Stomach smooth muscle (tissue), 2 donors: ENCODE measurements at regions not wholly inside any gene's neighbourhood (a gene's known extent, or its start where the extent isn't known, plus 50 kb on each side); places are given as distances from the start of the nearest gene placed in this dataset.
"Not testable (repeated sequence)": the region's sequence is repeated elsewhere in the genome, so short reads cannot be mapped to it uniquely, and the experiment has no call there.

Experiments used
- H3K27ac ChIP-seq: one replicate; pipeline ENCODE4 v1.7.0; 2013; ENCODE audit warnings: mild to moderate bottlenecking, low read length, inconsistent platforms
- H3K27me3 ChIP-seq, 2 donors: one replicate each; pipeline ENCODE4 v1.7.0; 2013; ENCODE audit warnings: low read length in 2 of 2; ENCODE audit not compliant: insufficient read depth in 2 of 2, control insufficient read depth in 1 of 2
- H3K36me3 ChIP-seq, 2 donors: one replicate each; pipeline ENCODE4 v1.7.0; 2013; ENCODE audit warnings: low read length in 2 of 2; ENCODE audit not compliant: control insufficient read depth in 2 of 2, insufficient read depth in 2 of 2
- H3K4me1 ChIP-seq: one replicate; pipeline ENCODE4 v1.7.0; 2013; ENCODE audit warnings: low read length; ENCODE audit not compliant: control insufficient read depth, insufficient read depth
- H3K4me3 ChIP-seq, 2 donors: one replicate each; pipeline ENCODE4 v1.7.0; 2013; ENCODE audit warnings: low read length in 2 of 2
- H3K9ac ChIP-seq, 2 donors: one replicate each; pipeline ENCODE4 v1.7.0; 2013; ENCODE audit warnings: low read length in 2 of 2, mild to moderate bottlenecking in 1 of 2
- H3K9me3 ChIP-seq, 2 donors: one replicate each; pipeline ENCODE4 v1.7.0; 2013; ENCODE audit warnings: low read length in 2 of 2; ENCODE audit not compliant: control insufficient read depth in 2 of 2
- donor health status: healthy.
- donor health status: Pancreatic carcinoma.

- Histone ChIP-seq H3K4me3 (no peak overlapping the region), H3K9ac (no peak overlapping the region), H3K27ac (no peak overlapping the region), H3K36me3 (no peaks in the 10 kb centered on the region), H3K4me1 (no peaks in the 10 kb centered on the region), H3K9me3 (no peaks in the 10 kb centered on the region), H3K27me3 (no peaks in the 10 kb centered on the region)
Measured at GRCh38 chr18:75970212-75970611, 524.8 kb downstream of the ZNF516 start.

DNA sequence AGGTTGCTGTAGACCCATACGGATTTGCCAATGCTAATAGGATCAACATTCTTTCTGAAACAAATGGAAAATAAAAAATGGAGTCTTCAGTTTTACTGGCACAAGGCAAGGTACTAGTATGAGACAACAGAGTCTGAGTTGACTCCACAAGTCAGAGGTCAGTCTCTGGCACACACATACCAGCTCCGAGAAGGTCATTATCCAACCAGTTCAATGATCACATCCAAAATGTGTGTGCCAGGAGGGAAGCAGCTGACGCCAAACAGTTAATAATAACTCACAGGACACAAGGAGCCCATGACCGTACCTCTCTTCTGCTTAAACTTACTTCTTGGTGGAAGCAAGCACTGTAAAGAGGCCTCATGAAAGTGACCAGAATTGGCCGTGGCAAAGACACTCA lies 528.6 kb downstream of the ZNF516 start:
- Histone ChIP-seq H3K27me3 (no peaks in the 10 kb centered on the region), H3K27ac (no peak overlapping the region), H3K36me3 (no peaks in the 10 kb centered on the region)

DNA sequence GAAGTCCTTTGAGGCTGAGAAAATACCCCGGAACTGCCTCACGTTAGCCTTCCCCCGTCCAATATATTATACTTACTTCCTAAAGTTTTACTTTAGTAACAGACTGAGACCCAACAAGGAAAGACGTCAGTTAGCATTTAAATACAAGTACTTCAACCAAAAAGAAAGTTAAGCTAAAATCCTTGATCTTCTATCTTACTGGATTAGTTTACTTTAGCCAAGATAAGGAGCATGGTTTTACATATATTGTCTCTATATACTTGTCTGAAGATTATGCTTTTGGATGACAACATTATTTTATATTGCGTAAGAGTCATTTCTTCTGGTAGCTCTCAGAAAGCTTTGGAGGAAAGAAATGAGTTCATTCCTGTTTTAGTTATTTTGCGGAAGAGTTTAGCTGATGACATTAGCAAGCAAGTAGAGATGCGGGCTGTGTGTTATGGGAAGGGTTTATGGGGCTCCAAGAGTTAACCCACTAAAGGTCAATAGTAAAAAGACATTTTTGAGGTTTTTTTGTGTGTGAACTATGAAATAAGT lies 532.9 kb downstream of the ZNF516 start:
- H3K9ac ChIP-seq: no peak overlapping the region
- H3K36me3 ChIP-seq: no peaks in the 10 kb centered on the region
- H3K4me1 ChIP-seq: no peaks in the 10 kb centered on the region
- no peaks in the 10 kb centered on the region for H3K9me3 ChIP-seq
- no peaks in the 10 kb centered on the region for H3K27me3 ChIP-seq
- no peak overlapping the region for H3K27ac ChIP-seq
- no peak overlapping the region for H3K4me3 ChIP-seq

More for the DNA sequence above, 528.6 kb downstream of the ZNF516 start:
- Histone ChIP-seq H3K9ac (no peak overlapping the region), H3K9me3 (no peaks in the 10 kb centered on the region), H3K4me3 (no peak overlapping the region), H3K4me1 (no peaks in the 10 kb centered on the region)

DNA sequence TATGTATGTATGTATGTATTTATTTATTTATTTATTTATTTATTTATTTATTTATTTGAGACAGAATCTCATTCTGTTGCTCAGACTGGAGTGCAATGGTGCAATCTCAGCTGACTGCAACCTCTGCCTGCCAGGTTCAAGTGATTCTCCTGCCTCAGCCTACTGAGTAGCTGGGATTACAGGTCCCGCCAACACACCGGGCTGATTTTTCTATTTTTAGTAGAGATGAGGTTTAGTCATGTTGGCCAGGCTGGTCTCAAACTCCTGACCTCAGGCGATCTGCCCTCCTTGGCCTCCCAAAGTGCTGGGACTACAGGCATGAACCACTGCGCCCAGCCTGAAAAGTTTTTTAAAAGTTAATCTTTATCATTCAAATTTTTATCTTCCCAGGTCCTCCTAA lies 532.9 kb upstream of the SMIM21 start:
- H3K27me3 ChIP-seq, H3K4me3 ChIP-seq, H3K27ac ChIP-seq, H3K9me3 ChIP-seq, H3K4me1 ChIP-seq, H3K36me3 ChIP-seq, H3K9ac ChIP-seq: not testable (repeated sequence)

DNA sequence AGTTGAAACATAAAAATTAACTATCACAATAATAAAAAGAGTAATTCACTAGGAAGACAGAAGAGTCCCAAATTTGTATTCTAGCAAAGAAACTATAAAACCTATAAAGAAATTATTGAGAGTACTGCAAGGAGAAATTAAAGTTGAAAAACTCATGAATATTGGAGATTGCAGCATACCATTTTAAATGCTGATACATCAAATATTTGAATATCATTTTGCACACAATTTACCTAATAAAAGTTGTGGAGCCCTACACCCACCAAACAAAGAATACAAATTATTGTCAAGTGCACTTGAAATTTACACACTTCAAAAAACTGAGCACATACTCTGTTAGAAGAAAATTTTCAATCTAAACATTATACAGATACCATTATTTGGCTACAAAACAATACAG lies 531.6 kb upstream of the SMIM21 start:
- Histone ChIP-seq H3K4me1 (no peaks in the 10 kb centered on the region), H3K9me3 (no peaks in the 10 kb centered on the region), H3K27ac (no peak overlapping the region), H3K9ac (no peak overlapping the region), H3K4me3 (no peak overlapping the region), H3K36me3 (no peaks in the 10 kb centered on the region), H3K27me3 (no peaks in the 10 kb centered on the region)

DNA sequence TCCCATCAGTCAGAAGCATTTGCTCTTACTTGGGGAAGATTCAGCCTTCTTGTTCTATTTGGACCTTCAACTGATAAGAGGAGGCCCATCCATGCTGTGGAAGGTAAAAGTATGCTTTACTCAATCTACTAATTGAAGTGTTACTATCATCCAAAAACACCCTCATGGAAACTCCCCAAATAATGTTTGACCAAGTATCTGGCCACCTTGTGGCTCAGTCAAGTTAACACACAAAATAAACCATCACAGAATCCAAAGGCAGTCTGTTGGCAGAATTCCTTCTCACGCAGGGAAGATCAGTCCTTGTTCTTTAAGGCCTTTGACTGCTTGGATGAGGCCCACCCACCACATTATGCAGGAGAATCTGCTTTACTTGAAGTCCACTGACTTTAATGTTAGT lies 531.2 kb upstream of the SMIM21 start:
- Histone ChIP-seq H3K4me1 (no peaks in the 10 kb centered on the region), H3K27me3 (no peaks in the 10 kb centered on the region), H3K9ac (no peak overlapping the region), H3K4me3 (no peak overlapping the region), H3K9me3 (no peaks in the 10 kb centered on the region), H3K36me3 (no peaks in the 10 kb centered on the region), H3K27ac (no peak overlapping the region)

DNA sequence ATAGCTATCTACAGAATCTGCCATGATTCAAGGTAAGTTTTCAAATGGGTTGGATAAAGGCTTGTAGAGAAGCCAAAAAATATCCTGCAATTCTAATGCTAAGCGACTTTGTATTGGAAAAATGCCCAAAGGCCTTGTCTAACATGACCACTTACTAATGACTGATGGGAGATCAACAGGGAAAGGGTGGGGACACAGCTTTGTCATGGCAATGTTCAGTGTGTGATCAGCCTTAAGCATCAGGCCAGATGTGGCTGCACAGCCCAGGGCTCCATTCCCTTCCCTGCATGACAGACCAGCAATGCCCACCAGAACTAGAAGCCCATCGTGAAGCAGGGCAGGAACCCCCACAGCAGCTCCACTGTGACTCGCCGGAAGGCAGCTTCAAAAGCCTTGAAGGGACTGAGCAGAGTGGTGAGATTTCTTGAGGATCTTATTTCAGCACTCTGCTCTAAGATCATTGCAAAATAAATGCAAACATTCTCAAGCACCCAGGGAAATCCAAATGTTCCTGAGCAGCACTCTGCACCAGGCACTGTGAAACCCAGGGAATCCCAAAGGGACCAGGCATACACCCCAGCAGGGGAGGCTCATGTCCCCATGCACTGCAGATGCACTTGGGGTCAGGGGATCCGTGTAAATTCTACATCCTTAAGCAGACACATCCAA lies 517.9 kb upstream of the SMIM21 start:
- H3K4me3 ChIP-seq: no peak overlapping the region
- no peak overlapping the region for H3K27ac ChIP-seq

DNA sequence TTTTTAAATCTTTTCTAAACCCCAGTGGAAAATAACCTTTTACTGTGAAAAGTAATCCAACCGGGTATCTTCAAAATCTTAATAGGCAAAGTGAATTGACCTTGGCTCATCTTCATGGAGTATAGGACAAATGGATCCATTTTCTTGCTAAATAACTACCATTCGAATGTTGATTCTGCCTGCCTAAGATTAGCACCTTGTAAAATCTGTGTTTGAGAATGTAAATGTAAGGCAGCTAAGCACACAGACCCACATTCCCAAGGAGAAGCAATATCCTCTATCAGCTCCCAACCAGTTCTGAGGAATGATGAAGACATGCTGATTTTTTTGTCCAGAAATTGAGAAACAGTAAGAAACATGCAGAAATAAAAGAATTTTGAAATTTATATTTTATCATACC lies 509.8 kb upstream of the SMIM21 start:
- no peak overlapping the region for H3K9ac ChIP-seq
- H3K4me1 ChIP-seq: no peaks in the 10 kb centered on the region
- no peak overlapping the region for H3K27ac ChIP-seq

More for the DNA sequence above, 517.9 kb upstream of the SMIM21 start:
- Histone ChIP-seq H3K9ac (no peak overlapping the region), H3K27me3 (no peaks in the 10 kb centered on the region), H3K9me3 (peaks cover 0 to 7% of the 10 kb centered on the region in 2 donors), H3K4me1 (no peaks in the 10 kb centered on the region), H3K36me3 (no peaks in the 10 kb centered on the region)

DNA sequence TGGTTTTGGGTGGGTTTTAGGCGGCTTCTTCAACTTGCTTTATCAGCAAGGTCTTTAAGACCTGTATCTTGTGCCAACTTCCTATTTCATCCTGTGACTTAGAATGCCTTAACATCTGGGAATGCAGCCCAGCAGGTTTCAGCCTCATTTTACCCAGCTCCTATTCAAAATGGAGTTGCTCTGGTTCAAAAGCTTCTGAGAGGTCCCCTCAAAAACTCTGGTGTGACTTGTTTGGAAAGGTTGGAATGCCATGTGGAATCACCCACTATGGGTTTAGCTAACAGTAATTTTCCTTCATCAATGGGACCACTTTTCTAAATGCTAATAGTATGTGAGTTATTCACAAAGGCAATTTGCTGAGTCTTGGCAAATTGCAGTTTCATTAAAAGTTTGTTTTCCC lies 509.4 kb upstream of the SMIM21 start:
- Histone ChIP-seq H3K4me1 (no peaks in the 10 kb centered on the region), H3K27me3 (no peaks in the 10 kb centered on the region), H3K9me3 (no peaks in the 10 kb centered on the region), H3K4me3 (no peak overlapping the region), H3K27ac (no peak overlapping the region), H3K36me3 (no peaks in the 10 kb centered on the region), H3K9ac (no peak overlapping the region)

More for the DNA sequence above, 509.8 kb upstream of the SMIM21 start:
- Histone ChIP-seq H3K36me3 (no peaks in the 10 kb centered on the region), H3K27me3 (no peaks in the 10 kb centered on the region), H3K9me3 (no peaks in the 10 kb centered on the region), H3K4me3 (no peak overlapping the region)

DNA sequence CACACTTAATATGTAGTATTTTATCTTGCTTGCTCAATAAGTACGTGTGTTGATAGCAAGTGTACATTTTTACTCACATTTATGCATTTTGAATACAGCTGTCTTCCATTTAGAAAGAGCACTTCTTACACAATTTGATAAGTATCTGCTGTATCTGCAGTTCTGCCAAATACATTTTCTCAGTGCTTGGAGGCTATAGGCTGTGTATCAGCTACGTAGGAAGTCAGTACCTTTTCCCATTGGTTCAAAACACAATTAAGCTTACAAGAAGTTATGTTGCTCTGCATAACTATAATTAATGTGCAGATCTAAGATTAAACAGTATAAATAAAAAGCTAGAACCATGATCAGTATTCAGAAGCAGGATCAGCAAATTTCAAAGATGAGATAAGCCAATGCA lies 503.6 kb upstream of the SMIM21 start:
- Histone ChIP-seq H3K27me3 (no peaks in the 10 kb centered on the region), H3K9me3 (no peaks in the 10 kb centered on the region), H3K36me3 (no peaks in the 10 kb centered on the region), H3K27ac (no peak overlapping the region), H3K9ac (no peak overlapping the region), H3K4me1 (no peaks in the 10 kb centered on the region), H3K4me3 (no peak overlapping the region)

GRCh38 chr18:75928706-75929105 lies 501.2 kb upstream of the SMIM21 start:
- no peaks in the 10 kb centered on the region for H3K36me3 ChIP-seq
- H3K4me3 ChIP-seq: no peak overlapping the region
- no peaks in the 10 kb centered on the region for H3K27me3 ChIP-seq
- H3K9ac ChIP-seq: no peak overlapping the region
- no peaks in the 10 kb centered on the region for H3K9me3 ChIP-seq
- no peaks in the 10 kb centered on the region for H3K4me1 ChIP-seq
- no peak overlapping the region for H3K27ac ChIP-seq
